DMS153 (cell line): ENCODE measurements at regions not wholly inside any gene's neighbourhood (a gene's known extent, or its start where the extent isn't known, plus 50 kb on each side); places are given as distances from the start of the nearest gene placed in this dataset.

ENCODE experiments used
- DNase-seq: peaks from one replicate; lab custom pipeline; 2025; lab: John Stamatoyannopoulos, UW

- DNase-seq = no peak
Observed at GRCh38 chr3:72137865-72138861, 353.2 kb upstream of the PROK2 start.

- no peak for DNase-seq
Observed at GRCh38 chr3:72135636-72136035, 350.7 kb upstream of the PROK2 start.

- DNase-seq = no peak
Observed at GRCh38 chr3:72134989-72135451, 350.1 kb upstream of the PROK2 start.

GRCh38 chr3:72133329-72134011 lies 348.5 kb upstream of the PROK2 start:
- DNase-seq = no peak

- no peak for DNase-seq
Observed at GRCh38 chr3:72131899-72132298, 347.0 kb upstream of the PROK2 start.

GRCh38 chr3:72130565-72130964 lies 345.6 kb upstream of the PROK2 start:
- no peak for DNase-seq

- no peak for DNase-seq
Observed at GRCh38 chr3:72129501-72130094, 344.6 kb upstream of the PROK2 start.

GRCh38 chr3:72128921-72129320 lies 344.0 kb upstream of the PROK2 start:
- DNase-seq = no peak

- DNase-seq = no peak
Observed at GRCh38 chr3:72127844-72128243, 342.9 kb upstream of the PROK2 start.

GRCh38 chr3:72127224-72127612 lies 342.3 kb upstream of the PROK2 start:
- no peak for DNase-seq

- DNase-seq = no peak
Observed at GRCh38 chr3:72126441-72127223, 341.7 kb upstream of the PROK2 start.

GRCh38 chr3:72123908-72124441 lies 339.0 kb upstream of the PROK2 start:
- no peak for DNase-seq

GRCh38 chr3:72120806-72121778 lies 336.1 kb upstream of the PROK2 start:
- DNase-seq = no peak

- no peak for DNase-seq
Observed at GRCh38 chr3:72120039-72120438, 335.1 kb upstream of the PROK2 start.

GRCh38 chr3:72118628-72119027 lies 333.7 kb upstream of the PROK2 start:
- no peak for DNase-seq

GRCh38 chr3:72116226-72116625 lies 331.3 kb upstream of the PROK2 start:
- DNase-seq = no peak

GRCh38 chr3:72115307-72115706 lies 330.4 kb upstream of the PROK2 start:
- DNase-seq = no peak

- no peak for DNase-seq
Observed at GRCh38 chr3:72114773-72115172, 329.8 kb upstream of the PROK2 start.

GRCh38 chr3:72113964-72114363 lies 329.0 kb upstream of the PROK2 start:
- no peak for DNase-seq

GRCh38 chr3:72113564-72113963 lies 328.6 kb upstream of the PROK2 start:
- no peak for DNase-seq
